ENCODE measurements at regions not wholly inside any gene's neighbourhood (a gene's known extent, or its start where the extent isn't known, plus 50 kb on each side); places are given as distances from the start of the nearest gene placed in this dataset.

DNA sequence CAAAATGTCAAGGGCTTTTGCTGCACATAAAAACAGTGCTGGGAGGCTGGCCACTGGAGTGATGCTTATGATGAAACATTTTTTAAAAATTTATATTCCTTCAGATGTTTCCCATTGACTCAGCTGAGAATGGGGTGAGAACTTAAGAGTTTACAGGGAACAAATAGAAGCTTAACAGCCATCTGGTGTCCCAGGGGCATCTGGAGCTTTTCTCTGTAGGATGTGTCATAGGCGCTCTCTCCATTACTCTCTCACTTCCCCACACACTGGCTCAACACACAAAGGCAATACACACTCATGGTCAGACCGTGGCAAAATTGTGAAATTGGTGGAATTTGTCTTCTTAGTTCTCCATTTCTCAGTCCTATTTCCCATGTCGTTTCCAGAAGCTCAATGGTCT, 783.1 kb upstream of the LRRTM1 start:
- H2AFZ ChIP-seq (ENCODE audit: low read length), result no peak overlapping the region
- TF ChIP-seq, protein P1, sequence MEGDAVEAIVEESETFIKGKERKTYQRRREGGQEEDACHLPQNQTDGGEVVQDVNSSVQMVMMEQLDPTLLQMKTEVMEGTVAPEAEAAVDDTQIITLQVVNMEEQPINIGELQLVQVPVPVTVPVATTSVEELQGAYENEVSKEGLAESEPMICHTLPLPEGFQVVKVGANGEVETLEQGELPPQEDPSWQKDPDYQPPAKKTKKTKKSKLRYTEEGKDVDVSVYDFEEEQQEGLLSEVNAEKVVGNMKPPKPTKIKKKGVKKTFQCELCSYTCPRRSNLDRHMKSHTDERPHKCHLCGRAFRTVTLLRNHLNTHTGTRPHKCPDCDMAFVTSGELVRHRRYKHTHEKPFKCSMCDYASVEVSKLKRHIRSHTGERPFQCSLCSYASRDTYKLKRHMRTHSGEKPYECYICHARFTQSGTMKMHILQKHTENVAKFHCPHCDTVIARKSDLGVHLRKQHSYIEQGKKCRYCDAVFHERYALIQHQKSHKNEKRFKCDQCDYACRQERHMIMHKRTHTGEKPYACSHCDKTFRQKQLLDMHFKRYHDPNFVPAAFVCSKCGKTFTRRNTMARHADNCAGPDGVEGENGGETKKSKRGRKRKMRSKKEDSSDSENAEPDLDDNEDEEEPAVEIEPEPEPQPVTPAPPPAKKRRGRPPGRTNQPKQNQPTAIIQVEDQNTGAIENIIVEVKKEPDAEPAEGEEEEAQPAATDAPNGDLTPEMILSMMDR (conservative IDR thresholded peaks at IDR 0.05 in 1 of 2, IDR thresholded peaks at IDR 0.05 in 1 of 2; ENCODE audit: low read depth in 1 of 2, low read length in 2 of 2), result no peak
- TF ChIP-seq EZH2 (IDR thresholded peaks at IDR 0.05; ENCODE audit: low read length, missing control alignments), result no peak
- no peaks in the 10 kb centered on the region for H3K79me2 ChIP-seq (ENCODE audit: control insufficient read depth, insufficient read depth, low read length)
- H4K20me1 ChIP-seq (ENCODE audit: control insufficient read depth, extremely low read depth, insufficient read depth, low read length), result no peaks in the 10 kb centered on the region
- DNase-seq (ENCODE audit: low read depth in 2 of 2), result no peak
- H3K36me3 ChIP-seq (ENCODE audit: control insufficient read depth, insufficient read depth, low read length), result no peaks in the 10 kb centered on the region
- H3K4me1 ChIP-seq (ENCODE audit: control insufficient read depth, extremely low read depth, insufficient read depth, low read length), result no peaks in the 10 kb centered on the region
- H3K27ac ChIP-seq (ENCODE audit: insufficient read depth, low read length), result no peak overlapping the region
- no peak overlapping the region for H3K4me3 ChIP-seq (replicated peaks in 1 of 4; ENCODE audit: control extremely low read depth in 1 of 4, insufficient read depth in 1 of 4, low read depth in 3 of 4, low read length in 4 of 4)
- no peak overlapping the region for H3K9ac ChIP-seq (ENCODE audit: insufficient read depth, low read length)
- H3K4me2 ChIP-seq (ENCODE audit: extremely low read depth, insufficient read depth, low read length), result no peak overlapping the region
- no peaks in the 10 kb centered on the region for H3K27me3 ChIP-seq (ENCODE audit: control insufficient read depth, insufficient read depth, low read length)
- H3K9me3 ChIP-seq (ENCODE audit: control insufficient read depth, insufficient read depth, low read depth, low read length), result no peaks in the 10 kb centered on the region

- H3K4me3 ChIP-seq (replicated peaks in 1 of 4; ENCODE audit: control extremely low read depth in 1 of 4, insufficient read depth in 1 of 4, low read depth in 3 of 4, low read length in 4 of 4), result no peak overlapping the region
- H3K27ac ChIP-seq (ENCODE audit: insufficient read depth, low read length), result no peak overlapping the region
- H2AFZ ChIP-seq (ENCODE audit: low read length), result no peak overlapping the region
- H3K36me3 ChIP-seq (ENCODE audit: control insufficient read depth, insufficient read depth, low read length), result no peaks in the 10 kb centered on the region
- H3K79me2 ChIP-seq (ENCODE audit: control insufficient read depth, insufficient read depth, low read length), result no peaks in the 10 kb centered on the region
- H3K27me3 ChIP-seq (ENCODE audit: control insufficient read depth, insufficient read depth, low read length), result no peaks in the 10 kb centered on the region
- H3K4me1 ChIP-seq (ENCODE audit: control insufficient read depth, extremely low read depth, insufficient read depth, low read length), result no peaks in the 10 kb centered on the region
- no peaks in the 10 kb centered on the region for H3K9me3 ChIP-seq (ENCODE audit: control insufficient read depth, insufficient read depth, low read depth, low read length)
- TF ChIP-seq EZH2 (IDR thresholded peaks at IDR 0.05; ENCODE audit: low read length, missing control alignments), result no peak
- TF ChIP-seq, protein P1 (conservative IDR thresholded peaks at IDR 0.05 in 1 of 2, IDR thresholded peaks at IDR 0.05 in 1 of 2; ENCODE audit: low read depth in 1 of 2, low read length in 2 of 2), result no peak
- DNase-seq (ENCODE audit: low read depth in 2 of 2), result no peak
- H4K20me1 ChIP-seq (ENCODE audit: control insufficient read depth, extremely low read depth, insufficient read depth, low read length), result no peaks in the 10 kb centered on the region
- H3K9ac ChIP-seq (ENCODE audit: insufficient read depth, low read length), result no peak overlapping the region
- H3K4me2 ChIP-seq (ENCODE audit: extremely low read depth, insufficient read depth, low read length), result no peak overlapping the region
These were observed 779.5 kb upstream of the LRRTM1 start for GRCh38 chr2:81084101-81084500.

GRCh38 chr2:81078631-81079030, 774.1 kb upstream of the LRRTM1 start:
- Histone ChIP-seq H3K27me3 (ENCODE audit: control insufficient read depth, insufficient read depth, low read length) (no peaks in the 10 kb centered on the region), H3K27ac (ENCODE audit: insufficient read depth, low read length) (no peak overlapping the region), H3K4me2 (ENCODE audit: extremely low read depth, insufficient read depth, low read length) (no peak overlapping the region), H3K9ac (ENCODE audit: insufficient read depth, low read length) (no peak overlapping the region), H3K4me3 (replicated peaks in 1 of 4; ENCODE audit: control extremely low read depth in 1 of 4, insufficient read depth in 1 of 4, low read depth in 3 of 4, low read length in 4 of 4) (no peak overlapping the region), H3K79me2 (ENCODE audit: control insufficient read depth, insufficient read depth, low read length) (no peaks in the 10 kb centered on the region), H3K36me3 (ENCODE audit: control insufficient read depth, insufficient read depth, low read length) (no peaks in the 10 kb centered on the region), H3K9me3 (ENCODE audit: control insufficient read depth, insufficient read depth, low read depth, low read length) (no peaks in the 10 kb centered on the region), H3K4me1 (ENCODE audit: control insufficient read depth, extremely low read depth, insufficient read depth, low read length) (no peaks in the 10 kb centered on the region), H2AFZ (ENCODE audit: low read length) (no peak overlapping the region), H4K20me1 (ENCODE audit: control insufficient read depth, extremely low read depth, insufficient read depth, low read length) (no peaks in the 10 kb centered on the region)
- DNase-seq (ENCODE audit: low read depth in 2 of 2), result no peak
- no peak for TF ChIP-seq EZH2 (IDR thresholded peaks at IDR 0.05; ENCODE audit: low read length, missing control alignments)

Measured in fibroblast of lung (primary cell).